ENCODE measurements at regions not wholly inside any gene's neighbourhood (a gene's known extent, or its start where the extent isn't known, plus 50 kb on each side); places are given as distances from the start of the nearest gene placed in this dataset.

- no peaks in the 10 kb centered on the region for H3K27me3 Mint-ChIP-seq
- no peaks in the 10 kb centered on the region for H3K4me1 Mint-ChIP-seq
- ChIA-PET POLR2A (no interaction called here), CTCF (no interaction called here)
- no peaks in the 10 kb centered on the region for H3K4me1 ChIP-seq (ENCODE audit: insufficient read depth, low read length)
- no peak overlapping the region for H3K4me3 ChIP-seq (ENCODE audit: low read length)
- peaks cover 0 to 9% (median 3%) of the 10 kb centered on the region in 5 donors for H3K9me3 Mint-ChIP-seq
- no peak for DNase-seq
- H3K9me3 ChIP-seq (ENCODE audit: low read length): no peaks in the 10 kb centered on the region
- H3K27me3 ChIP-seq (ENCODE audit: insufficient read depth, low read length, poor library complexity, severe bottlenecking): no peaks in the 10 kb centered on the region
- no peaks in the 10 kb centered on the region for H3K36me3 ChIP-seq (ENCODE audit: insufficient read depth, low read length)
- H3K36me3 Mint-ChIP-seq: no peaks in the 10 kb centered on the region
- H3K27ac Mint-ChIP-seq: no peak overlapping the region
- H3K4me3 Mint-ChIP-seq: no peak overlapping the region
- no peak overlapping the region for H3K27ac ChIP-seq (ENCODE audit: low read depth, low read length)
Measured at GRCh38 chr3:6168256-6168655, 692.7 kb upstream of the GRM7 start.

- H3K27ac ChIP-seq (ENCODE audit: low read depth, low read length): no peak overlapping the region
- no peaks in the 10 kb centered on the region for H3K27me3 Mint-ChIP-seq
- H3K36me3 ChIP-seq (ENCODE audit: insufficient read depth, low read length): no peaks in the 10 kb centered on the region
- H3K27me3 ChIP-seq (ENCODE audit: insufficient read depth, low read length, poor library complexity, severe bottlenecking): no peaks in the 10 kb centered on the region
- no peak overlapping the region for H3K4me3 ChIP-seq (ENCODE audit: low read length)
- H3K4me3 Mint-ChIP-seq: no peak overlapping the region
- DNase-seq: no peak
- H3K27ac Mint-ChIP-seq: no peak overlapping the region
- H3K9me3 ChIP-seq (ENCODE audit: low read length): no peaks in the 10 kb centered on the region
- no peaks in the 10 kb centered on the region for H3K4me1 ChIP-seq (ENCODE audit: insufficient read depth, low read length)
- ChIA-PET POLR2A (no interaction called here), CTCF (no interaction called here)
- no peaks in the 10 kb centered on the region for H3K36me3 Mint-ChIP-seq
- no peaks in the 10 kb centered on the region for H3K4me1 Mint-ChIP-seq
- H3K9me3 Mint-ChIP-seq: peaks cover 2 to 17% (median 8%) of the 10 kb centered on the region in 5 donors
Measured at GRCh38 chr3:6172871-6173642, 687.9 kb upstream of the GRM7 start.

- Mint-ChIP-seq H3K9me3 (peaks cover 5 to 18% (median 9%) of the 10 kb centered on the region in 5 donors), H3K27me3 (peaks cover 0 to 2% of the 10 kb centered on the region in 2 donors), H3K4me1 (no peaks in the 10 kb centered on the region), H3K36me3 (peaks cover 0 to 1% (median 0%) of the 10 kb centered on the region in 3 donors), H3K27ac (no peak overlapping the region), H3K4me3 (no peak overlapping the region)
- Histone ChIP-seq H3K4me3 (ENCODE audit: low read length) (no peak overlapping the region), H3K4me1 (ENCODE audit: insufficient read depth, low read length) (no peaks in the 10 kb centered on the region), H3K27me3 (ENCODE audit: insufficient read depth, low read length, poor library complexity, severe bottlenecking) (no peaks in the 10 kb centered on the region), H3K9me3 (ENCODE audit: low read length) (no peaks in the 10 kb centered on the region), H3K27ac (ENCODE audit: low read depth, low read length) (no peak overlapping the region), H3K36me3 (ENCODE audit: insufficient read depth, low read length) (no peaks in the 10 kb centered on the region)
- ChIA-PET CTCF (no interaction called here), POLR2A (no interaction called here)
- DNase-seq: no peak
Measured at GRCh38 chr3:6177417-6177816, 683.5 kb upstream of the GRM7 start.

- H3K4me1 Mint-ChIP-seq: no peaks in the 10 kb centered on the region
Measured at GRCh38 chr3:6179761-6180160, 681.2 kb upstream of the GRM7 start.

GRCh38 chr3:6180171-6180570, 680.7 kb upstream of the GRM7 start:
- POLR2A ChIA-PET: no interaction called here
- Histone ChIP-seq H3K27me3 (ENCODE audit: insufficient read depth, low read length, poor library complexity, severe bottlenecking) (no peaks in the 10 kb centered on the region), H3K36me3 (ENCODE audit: insufficient read depth, low read length) (no peaks in the 10 kb centered on the region), H3K9me3 (ENCODE audit: low read length) (no peaks in the 10 kb centered on the region), H3K4me1 (ENCODE audit: insufficient read depth, low read length) (no peaks in the 10 kb centered on the region), H3K4me3 (ENCODE audit: low read length) (no peak overlapping the region), H3K27ac (ENCODE audit: low read depth, low read length) (no peak overlapping the region)
- Mint-ChIP-seq H3K36me3 (peaks cover 0 to 1% (median 0%) of the 10 kb centered on the region in 3 donors), H3K27me3 (peaks cover 0 to 2% of the 10 kb centered on the region in 2 donors), H3K9me3 (peaks cover 5 to 10% (median 5%) of the 10 kb centered on the region in 5 donors), H3K4me1 (no peaks in the 10 kb centered on the region), H3K27ac (no peak overlapping the region), H3K4me3 (no peak overlapping the region)
- CTCF ChIA-PET: no interaction called here
- DNase-seq: no peak

More at GRCh38 chr3:6179761-6180160, 681.2 kb upstream of the GRM7 start:
- H3K9me3 ChIP-seq (ENCODE audit: low read length): no peaks in the 10 kb centered on the region
- H3K27ac Mint-ChIP-seq: no peak overlapping the region
- H3K36me3 ChIP-seq (ENCODE audit: insufficient read depth, low read length): no peaks in the 10 kb centered on the region
- H3K36me3 Mint-ChIP-seq: peaks cover 0 to 1% (median 0%) of the 10 kb centered on the region in 3 donors
- peaks cover 5 to 11% (median 5%) of the 10 kb centered on the region in 5 donors for H3K9me3 Mint-ChIP-seq
- ChIA-PET CTCF (no interaction called here), POLR2A (no interaction called here)
- H3K4me1 ChIP-seq (ENCODE audit: insufficient read depth, low read length): no peaks in the 10 kb centered on the region
- no peak overlapping the region for H3K4me3 Mint-ChIP-seq
- H3K27ac ChIP-seq (ENCODE audit: low read depth, low read length): no peak overlapping the region
- DNase-seq: no peak
- no peaks in the 10 kb centered on the region for H3K27me3 ChIP-seq (ENCODE audit: insufficient read depth, low read length, poor library complexity, severe bottlenecking)
- peaks cover 0 to 2% of the 10 kb centered on the region in 2 donors for H3K27me3 Mint-ChIP-seq
- H3K4me3 ChIP-seq (ENCODE audit: low read length): no peak overlapping the region

- Mint-ChIP-seq H3K27me3 (peaks cover 0 to 2% of the 10 kb centered on the region in 2 donors), H3K4me3 (no peak overlapping the region), H3K36me3 (peaks cover 0 to 1% (median 0%) of the 10 kb centered on the region in 3 donors), H3K4me1 (no peaks in the 10 kb centered on the region), H3K27ac (no peak overlapping the region), H3K9me3 (peaks cover 2 to 17% (median 8%) of the 10 kb centered on the region in 5 donors)
- no peak for DNase-seq
- ChIA-PET CTCF (no interaction called here), POLR2A (no interaction called here)
- H3K27ac ChIP-seq (ENCODE audit: low read depth, low read length): no peak overlapping the region
- no peak overlapping the region for H3K4me3 ChIP-seq (ENCODE audit: low read length)
- no peaks in the 10 kb centered on the region for H3K9me3 ChIP-seq (ENCODE audit: low read length)
- no peaks in the 10 kb centered on the region for H3K27me3 ChIP-seq (ENCODE audit: insufficient read depth, low read length, poor library complexity, severe bottlenecking)
- H3K4me1 ChIP-seq (ENCODE audit: insufficient read depth, low read length): no peaks in the 10 kb centered on the region
- H3K36me3 ChIP-seq (ENCODE audit: insufficient read depth, low read length): no peaks in the 10 kb centered on the region
Measured at GRCh38 chr3:6182476-6182875, 678.4 kb upstream of the GRM7 start.

- H3K4me1 Mint-ChIP-seq: no peaks in the 10 kb centered on the region
- POLR2A ChIA-PET: no interaction called here
- no peak overlapping the region for H3K4me3 Mint-ChIP-seq
- H3K27ac ChIP-seq (ENCODE audit: low read depth, low read length): no peak overlapping the region
- peaks cover 2 to 17% (median 11%) of the 10 kb centered on the region in 5 donors for H3K9me3 Mint-ChIP-seq
- no peaks in the 10 kb centered on the region for H3K9me3 ChIP-seq (ENCODE audit: low read length)
- no peak overlapping the region for H3K4me3 ChIP-seq (ENCODE audit: low read length)
- H3K27ac Mint-ChIP-seq: no peak overlapping the region
- DNase-seq: no peak
- H3K4me1 ChIP-seq (ENCODE audit: insufficient read depth, low read length): no peaks in the 10 kb centered on the region
- H3K27me3 Mint-ChIP-seq: peaks cover 0 to 2% of the 10 kb centered on the region in 2 donors
- H3K36me3 ChIP-seq (ENCODE audit: insufficient read depth, low read length): no peaks in the 10 kb centered on the region
- H3K27me3 ChIP-seq (ENCODE audit: insufficient read depth, low read length, poor library complexity, severe bottlenecking): no peaks in the 10 kb centered on the region
- H3K36me3 Mint-ChIP-seq: peaks cover 0 to 1% (median 0%) of the 10 kb centered on the region in 3 donors
- CTCF ChIA-PET: no interaction called here
Measured at GRCh38 chr3:6182909-6183308, 678.0 kb upstream of the GRM7 start.

GRCh38 chr3:6189384-6189783, 671.5 kb upstream of the GRM7 start:
- H3K9me3 Mint-ChIP-seq: peaks cover 7 to 17% (median 11%) of the 10 kb centered on the region in 5 donors
- Histone ChIP-seq H3K4me3 (ENCODE audit: low read length) (no peak overlapping the region), H3K27me3 (ENCODE audit: insufficient read depth, low read length, poor library complexity, severe bottlenecking) (no peaks in the 10 kb centered on the region), H3K27ac (ENCODE audit: low read depth, low read length) (no peak overlapping the region), H3K9me3 (ENCODE audit: low read length) (no peaks in the 10 kb centered on the region), H3K4me1 (ENCODE audit: insufficient read depth, low read length) (no peaks in the 10 kb centered on the region), H3K36me3 (ENCODE audit: insufficient read depth, low read length) (no peaks in the 10 kb centered on the region)
- H3K27ac Mint-ChIP-seq: no peak overlapping the region
- H3K27me3 Mint-ChIP-seq: no peaks in the 10 kb centered on the region
- no peak for DNase-seq
- CTCF ChIA-PET: no interaction called here
- H3K36me3 Mint-ChIP-seq: no peaks in the 10 kb centered on the region
- H3K4me1 Mint-ChIP-seq: no peaks in the 10 kb centered on the region
- H3K4me3 Mint-ChIP-seq: no peak overlapping the region
- POLR2A ChIA-PET: no interaction called here
